ENCODE measurements at regions not wholly inside any gene's neighbourhood (a gene's known extent, or its start where the extent isn't known, plus 50 kb on each side); places are given as distances from the start of the nearest gene placed in this dataset.

DNA sequence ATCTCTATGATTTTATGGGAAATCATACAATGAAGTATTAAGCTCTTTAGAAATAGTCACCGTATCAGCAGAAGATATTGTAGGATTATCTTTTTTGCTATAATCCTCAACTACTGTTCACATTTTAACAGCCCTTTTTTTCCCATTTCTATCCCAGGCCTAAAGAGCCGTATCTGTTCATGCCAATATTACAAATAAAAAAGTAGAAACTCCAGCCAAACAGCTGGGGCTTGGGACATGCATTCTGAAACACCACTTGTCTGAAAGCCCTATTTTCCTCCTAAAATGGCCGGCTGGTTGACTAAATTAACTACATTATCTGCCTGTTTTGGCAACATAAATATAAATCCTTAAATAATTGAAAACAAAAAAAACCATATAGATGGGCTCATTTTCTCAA lies 477.8 kb downstream of the CDH2 start:
- Mint-ChIP-seq H3K36me3 (ENCODE audit: insufficient read depth) (no peaks in the 10 kb centered on the region), H3K27me3 (peaks cover 14% of the 10 kb centered on the region), H3K9me3 (ENCODE audit: low read depth) (peaks cover 5% of the 10 kb centered on the region), H3K27ac (no peak overlapping the region), H3K4me3 (ENCODE audit: low read depth) (no peak overlapping the region), H3K4me1 (ENCODE audit: low read depth) (no peaks in the 10 kb centered on the region)
- TF ChIP-seq, protein P1, sequence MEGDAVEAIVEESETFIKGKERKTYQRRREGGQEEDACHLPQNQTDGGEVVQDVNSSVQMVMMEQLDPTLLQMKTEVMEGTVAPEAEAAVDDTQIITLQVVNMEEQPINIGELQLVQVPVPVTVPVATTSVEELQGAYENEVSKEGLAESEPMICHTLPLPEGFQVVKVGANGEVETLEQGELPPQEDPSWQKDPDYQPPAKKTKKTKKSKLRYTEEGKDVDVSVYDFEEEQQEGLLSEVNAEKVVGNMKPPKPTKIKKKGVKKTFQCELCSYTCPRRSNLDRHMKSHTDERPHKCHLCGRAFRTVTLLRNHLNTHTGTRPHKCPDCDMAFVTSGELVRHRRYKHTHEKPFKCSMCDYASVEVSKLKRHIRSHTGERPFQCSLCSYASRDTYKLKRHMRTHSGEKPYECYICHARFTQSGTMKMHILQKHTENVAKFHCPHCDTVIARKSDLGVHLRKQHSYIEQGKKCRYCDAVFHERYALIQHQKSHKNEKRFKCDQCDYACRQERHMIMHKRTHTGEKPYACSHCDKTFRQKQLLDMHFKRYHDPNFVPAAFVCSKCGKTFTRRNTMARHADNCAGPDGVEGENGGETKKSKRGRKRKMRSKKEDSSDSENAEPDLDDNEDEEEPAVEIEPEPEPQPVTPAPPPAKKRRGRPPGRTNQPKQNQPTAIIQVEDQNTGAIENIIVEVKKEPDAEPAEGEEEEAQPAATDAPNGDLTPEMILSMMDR (IDR thresholded peaks at IDR 0.05; ENCODE audit: unreplicated experiment), result no peak
- no peak for DNase-seq (ENCODE audit: low spot score, unreplicated experiment)

GRCh38 chr18:27696148-27696547 lies 480.8 kb downstream of the CDH2 start:
- Mint-ChIP-seq H3K36me3 (ENCODE audit: insufficient read depth) (no peaks in the 10 kb centered on the region), H3K27me3 (peaks cover 9% of the 10 kb centered on the region), H3K4me3 (ENCODE audit: low read depth) (no peak overlapping the region), H3K9me3 (ENCODE audit: low read depth) (peaks cover 12% of the 10 kb centered on the region), H3K27ac (no peak overlapping the region), H3K4me1 (ENCODE audit: low read depth) (no peaks in the 10 kb centered on the region)
- TF ChIP-seq, protein P1 (IDR thresholded peaks at IDR 0.05; ENCODE audit: unreplicated experiment), result no peak
- no peak for DNase-seq (ENCODE audit: low spot score, unreplicated experiment)

DNA sequence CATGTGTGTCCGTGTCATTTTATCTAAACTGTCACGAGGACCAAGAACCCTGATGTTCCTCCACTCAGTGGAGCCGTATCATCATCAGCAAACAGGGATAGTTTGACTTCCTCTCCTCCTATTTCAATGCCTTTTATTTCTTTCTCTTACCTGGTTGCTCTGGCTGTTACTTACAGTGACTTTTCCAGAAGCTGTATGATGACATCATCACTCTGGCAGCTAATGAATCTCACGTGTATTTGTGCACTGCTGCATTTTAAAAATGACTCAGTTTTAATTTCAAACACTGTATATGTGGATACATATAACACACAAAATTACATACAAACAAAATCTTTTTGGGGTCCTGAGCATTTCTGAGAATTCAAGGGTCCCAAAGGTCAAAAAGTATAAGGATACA lies 481.4 kb downstream of the CDH2 start:
- no peak for DNase-seq (ENCODE audit: low spot score, unreplicated experiment)
- TF ChIP-seq, protein P1 (IDR thresholded peaks at IDR 0.05; ENCODE audit: unreplicated experiment), result no peak
- Mint-ChIP-seq H3K9me3 (ENCODE audit: low read depth) (peaks cover 12% of the 10 kb centered on the region), H3K27me3 (peaks cover 9% of the 10 kb centered on the region), H3K4me3 (ENCODE audit: low read depth) (no peak overlapping the region), H3K36me3 (ENCODE audit: insufficient read depth) (no peaks in the 10 kb centered on the region), H3K27ac (peak overlapping the region; percentile 18), H3K4me1 (ENCODE audit: low read depth) (no peaks in the 10 kb centered on the region)

DNA sequence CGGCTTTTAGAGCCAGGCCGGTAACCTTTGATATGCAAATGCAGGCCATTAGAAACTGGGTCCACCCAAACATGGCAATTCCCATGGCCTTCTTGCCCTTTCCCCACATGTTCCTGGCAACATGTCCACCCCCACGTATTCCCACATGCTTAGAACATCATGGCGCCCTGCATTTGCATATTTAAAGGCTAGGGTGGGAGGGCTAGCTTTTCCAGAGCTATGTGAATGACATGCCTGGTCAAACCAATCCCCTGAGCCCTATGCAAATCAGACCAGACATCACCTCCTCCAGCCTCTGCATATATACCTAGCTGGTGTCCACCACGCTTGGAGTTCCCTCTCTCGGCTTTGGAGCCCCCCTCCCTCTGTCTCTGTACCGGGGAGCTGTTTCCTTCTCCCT lies 481.9 kb downstream of the CDH2 start:
- peaks cover 12% of the 10 kb centered on the region for H3K9me3 Mint-ChIP-seq (ENCODE audit: low read depth)
- no peaks in the 10 kb centered on the region for H3K36me3 Mint-ChIP-seq (ENCODE audit: insufficient read depth)
- TF ChIP-seq, protein P1 (IDR thresholded peaks at IDR 0.05; ENCODE audit: unreplicated experiment), result no peak
- no peak overlapping the region for H3K4me3 Mint-ChIP-seq (ENCODE audit: low read depth)
- no peak overlapping the region for H3K27ac Mint-ChIP-seq
- no peaks in the 10 kb centered on the region for H3K4me1 Mint-ChIP-seq (ENCODE audit: low read depth)
- DNase-seq (ENCODE audit: low spot score, unreplicated experiment), result no peak
- peaks cover 8% of the 10 kb centered on the region for H3K27me3 Mint-ChIP-seq

DNA sequence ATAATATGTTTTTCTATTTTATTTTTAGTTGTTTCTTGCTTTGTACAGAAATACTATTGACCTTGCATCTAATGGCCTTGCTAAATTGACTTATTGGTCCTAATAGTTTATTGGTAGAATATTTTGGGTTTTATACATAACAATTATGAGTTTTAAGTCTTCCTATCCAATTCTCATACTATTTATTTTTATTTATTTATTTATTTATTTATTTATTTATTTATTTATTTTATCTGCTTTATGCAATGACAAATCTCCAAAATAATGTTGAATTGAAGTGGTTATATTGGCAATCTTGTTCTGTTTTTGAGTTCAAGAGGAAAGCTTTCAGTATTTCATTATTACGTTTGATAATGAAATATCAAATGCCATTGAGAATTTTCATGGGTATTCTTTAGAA lies 488.3 kb downstream of the CDH2 start:
- Mint-ChIP-seq H3K4me3 (ENCODE audit: low read depth) (no peak overlapping the region), H3K4me1 (ENCODE audit: low read depth) (no peaks in the 10 kb centered on the region), H3K36me3 (ENCODE audit: insufficient read depth) (no peaks in the 10 kb centered on the region), H3K9me3 (ENCODE audit: low read depth) (peaks cover 14% of the 10 kb centered on the region), H3K27me3 (no peaks in the 10 kb centered on the region), H3K27ac (no peak overlapping the region)
- TF ChIP-seq, protein P1 (IDR thresholded peaks at IDR 0.05; ENCODE audit: unreplicated experiment), result no peak
- DNase-seq (ENCODE audit: low spot score, unreplicated experiment), result no peak
